Adrenal gland (tissue), 9 donors: ENCODE measurements at regions not wholly inside any gene's neighbourhood (a gene's known extent, or its start where the extent isn't known, plus 50 kb on each side); places are given as distances from the start of the nearest gene placed in this dataset.

Source experiments
- DNase-seq, 7 donors: peaks; one replicate each; pipeline ENCODE4 v3.0.0-alpha.2; 2019 to 2020
- H3K27ac ChIP-seq, 5 donors: fragments of 200-600 bp; sonication (generic) in 4 of 5; 1 replicate in 3 of 5; 2 replicates in 2 of 5; pipeline versions ENCODE4 v1.5.1 to v1.8.0; 2016 to 2020; ENCODE audit warnings: mild to moderate bottlenecking in 1 of 5
- H3K27me3 ChIP-seq: fragments of 200-600 bp; 2 replicates; pipeline ENCODE4 v1.8.0; 2021
- H3K36me3 ChIP-seq, 2 donors: fragments of 200-600 bp; replicated peaks in 1 of 2; 1 replicate in 1 of 2; 2 replicates in 1 of 2; pipeline versions ENCODE4 v1.5.1 to v1.8.0; 2018 to 2022
- H3K4me1 ChIP-seq, 2 donors: fragments of 200-600 bp; replicated peaks in 1 of 2; 1 replicate in 1 of 2; 2 replicates in 1 of 2; pipeline versions ENCODE4 v1.5.1 to v1.8.0; 2018 to 2021
- H3K4me3 ChIP-seq, 4 donors: fragments of 200-600 bp; sonication (generic) in 3 of 4; one replicate each; pipeline ENCODE4 v1.5.1; 2016 to 2018
- H3K9me3 ChIP-seq, 3 donors: fragments of 200-600 bp; sonication (generic) in 1 of 3; replicated peaks in 1 of 3; 1 replicate in 2 of 3; 2 replicates in 1 of 3; pipeline versions ENCODE4 v1.5.1 to v1.8.0; 2016 to 2021
- POLR2A ChIP-seq, 2 donors: fragments of 450-650 bp; IDR thresholded peaks; one replicate each; pipeline ENCODE4 v1.6.1; 2017; ENCODE audit warnings: antibody characterized with exemption in 2 of 2, mild to moderate bottlenecking in 2 of 2, moderate library complexity in 1 of 2
- WGBS, 4 donors: extraction: QIAGEN DNeasy Blood & Tissue Kit in 2 of 4; methylation state at CpG; one replicate each; pipeline versions ENCODE4 v1.1.5 to v1.1.7; 2013 to 2017; 5-methylcytosine and 5-hydroxymethylcytosine counted together
- intact Hi-C, 2 donors: fragments of 100-400 bp; cut with DNase I; formaldehyde crosslinking; loops; one replicate each; pipeline versions ENCODE4 v1.14.1 to v1.15.0; 2022 to 2023
- TF ChIP-seq, protein P1 (sequence below), 6 experiments: fragments of 450-650 bp in 4 of 6; fragments of 200-600 bp in 2 of 6; sonication (generic) in 1 of 6; IDR thresholded peaks; 1 replicate in 5 of 6; 2 replicates in 1 of 6; pipeline versions ENCODE4 v1.5.1 to v1.8.0; 2016 to 2021; ENCODE audit warnings: antibody characterized with exemption in 6 of 6, mild to moderate bottlenecking in 2 of 6, moderate library complexity in 1 of 6
- donor health status: healthy with polysubstance abuse.
- donor health status: Bipolar disorder and iron deficiency.
- donor health status: DM: yes; HTN: yes; CAD: no.
- donor health status: DM: no; HTN: no; CAD: no.
- donor health status: DM: no; HTN: no; CAD: no.

DNA sequence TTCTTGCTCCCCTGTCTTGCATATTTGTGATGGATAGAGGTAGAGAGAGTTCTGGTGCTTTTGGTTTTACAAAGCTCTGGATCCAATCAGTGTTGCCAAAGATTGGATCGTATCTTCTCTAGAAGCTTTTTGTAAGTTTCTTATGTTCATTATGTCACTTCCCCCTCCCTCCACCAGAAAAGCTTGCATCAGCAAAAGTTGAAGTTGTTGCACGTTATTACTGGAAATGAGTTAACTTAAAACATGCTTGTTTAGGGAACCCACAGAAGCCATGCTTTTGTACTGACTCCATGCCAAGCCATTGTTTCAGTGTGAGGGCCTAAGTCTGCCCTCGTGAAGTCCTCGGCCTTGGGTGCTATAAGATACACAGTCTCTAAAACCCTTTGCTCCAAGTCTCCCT lies 186.5 kb downstream of the ERCC6L2 start:
- Histone ChIP-seq H3K4me1 (no peaks in the 10 kb centered on the region), H3K9me3 (no peaks in the 10 kb centered on the region), H3K4me3 (no peak overlapping the region), H3K27ac (peak overlapping the region in 4 of 5 donors; percentile 43 to 86 (median 60)), H3K27me3 (no peaks in the 10 kb centered on the region), H3K36me3 (no peaks in the 10 kb centered on the region)
- WGBS, 4 donors, result 56 to 75% (median 68%) methylated on average over 4 of the region's 4 CpGs
- TF ChIP-seq POLR2A (IDR thresholded peaks at IDR 0.05), result no peak
- TF ChIP-seq, protein P1, sequence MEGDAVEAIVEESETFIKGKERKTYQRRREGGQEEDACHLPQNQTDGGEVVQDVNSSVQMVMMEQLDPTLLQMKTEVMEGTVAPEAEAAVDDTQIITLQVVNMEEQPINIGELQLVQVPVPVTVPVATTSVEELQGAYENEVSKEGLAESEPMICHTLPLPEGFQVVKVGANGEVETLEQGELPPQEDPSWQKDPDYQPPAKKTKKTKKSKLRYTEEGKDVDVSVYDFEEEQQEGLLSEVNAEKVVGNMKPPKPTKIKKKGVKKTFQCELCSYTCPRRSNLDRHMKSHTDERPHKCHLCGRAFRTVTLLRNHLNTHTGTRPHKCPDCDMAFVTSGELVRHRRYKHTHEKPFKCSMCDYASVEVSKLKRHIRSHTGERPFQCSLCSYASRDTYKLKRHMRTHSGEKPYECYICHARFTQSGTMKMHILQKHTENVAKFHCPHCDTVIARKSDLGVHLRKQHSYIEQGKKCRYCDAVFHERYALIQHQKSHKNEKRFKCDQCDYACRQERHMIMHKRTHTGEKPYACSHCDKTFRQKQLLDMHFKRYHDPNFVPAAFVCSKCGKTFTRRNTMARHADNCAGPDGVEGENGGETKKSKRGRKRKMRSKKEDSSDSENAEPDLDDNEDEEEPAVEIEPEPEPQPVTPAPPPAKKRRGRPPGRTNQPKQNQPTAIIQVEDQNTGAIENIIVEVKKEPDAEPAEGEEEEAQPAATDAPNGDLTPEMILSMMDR (IDR thresholded peaks at IDR 0.05), result no peak
- intact Hi-C loops, result no loop called here
- DNase-seq, result peak in 2 of 7 donors; percentile 33 to 40

GRCh38 chr9:96061293-96061987 lies 185.9 kb downstream of the ERCC6L2 start:
- intact Hi-C loops, result no loop called here

GRCh38 chr9:96058218-96058617 lies 182.7 kb downstream of the ERCC6L2 start:
- H3K9me3 ChIP-seq, result no peaks in the 10 kb centered on the region
- 78 to 86% (median 81%) methylated on average over 2 of the region's 2 CpGs for WGBS, 4 donors
- no peaks in the 10 kb centered on the region for H3K36me3 ChIP-seq
- intact Hi-C loops, result no loop called here
- no peak for DNase-seq
- no peak for TF ChIP-seq POLR2A (IDR thresholded peaks at IDR 0.05)
- TF ChIP-seq, protein P1 (IDR thresholded peaks at IDR 0.05), result no peak
- no peaks in the 10 kb centered on the region for H3K4me1 ChIP-seq
- no peak overlapping the region for H3K4me3 ChIP-seq
- no peak overlapping the region for H3K27ac ChIP-seq
- H3K27me3 ChIP-seq, result no peaks in the 10 kb centered on the region

More at GRCh38 chr9:96061293-96061987, 185.9 kb downstream of the ERCC6L2 start:
- peak overlapping the region in 4 of 5 donors; percentile 43 to 86 (median 60) for H3K27ac ChIP-seq
- no peaks in the 10 kb centered on the region for H3K9me3 ChIP-seq
- WGBS, 4 donors, result 42 to 59% (median 51%) methylated on average over 10 of the region's 10 CpGs
- TF ChIP-seq POLR2A (IDR thresholded peaks at IDR 0.05), result no peak
- TF ChIP-seq, protein P1 (IDR thresholded peaks at IDR 0.05), result peak in 5 of 6 experiments; percentile 37 to 60 (median 48)
- no peak overlapping the region for H3K4me3 ChIP-seq
- H3K36me3 ChIP-seq, result no peaks in the 10 kb centered on the region
- H3K4me1 ChIP-seq, result no peaks in the 10 kb centered on the region
- H3K27me3 ChIP-seq, result no peaks in the 10 kb centered on the region
- DNase-seq, result peak in 5 of 7 donors; percentile 39 to 71 (median 49)

DNA sequence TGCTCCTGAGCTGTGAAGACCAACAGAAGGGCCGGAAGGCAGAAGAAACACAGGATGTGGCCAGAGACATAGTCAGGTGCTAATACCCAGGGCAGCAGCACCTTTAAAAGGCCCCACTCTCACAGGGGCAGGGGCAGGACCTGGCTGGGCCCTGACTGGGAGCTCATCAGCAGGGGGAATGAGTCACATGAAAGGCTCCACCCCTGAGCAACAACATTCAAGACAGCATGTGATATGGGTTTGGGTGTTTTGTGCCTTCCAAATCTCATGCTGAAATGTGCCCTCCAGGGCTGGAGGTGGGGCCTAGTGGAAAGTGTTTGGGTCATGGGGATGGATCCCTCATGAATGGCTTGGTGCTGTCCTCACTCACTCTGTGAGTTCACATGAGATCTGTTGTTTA lies 181.7 kb downstream of the ERCC6L2 start:
- DNase-seq, result no peak
- no peak overlapping the region for H3K4me3 ChIP-seq
- no peaks in the 10 kb centered on the region for H3K27me3 ChIP-seq
- intact Hi-C loops, result no loop called here
- TF ChIP-seq POLR2A (IDR thresholded peaks at IDR 0.05), result no peak
- TF ChIP-seq, protein P1 (IDR thresholded peaks at IDR 0.05), result no peak
- H3K9me3 ChIP-seq, result no peaks in the 10 kb centered on the region
- no peak overlapping the region for H3K27ac ChIP-seq
- no peaks in the 10 kb centered on the region for H3K36me3 ChIP-seq
- no peaks in the 10 kb centered on the region for H3K4me1 ChIP-seq
- WGBS, 4 donors, result 67 to 100% (median 95%) methylated on average over 1 of the region's 1 CpG
